Fibroblast of villous mesenchyme (primary cell): ENCODE measurements at regions not wholly inside any gene's neighbourhood (a gene's known extent, or its start where the extent isn't known, plus 50 kb on each side); places are given as distances from the start of the nearest gene placed in this dataset.
A peak's percentile ranks its signal among the peaks of the same experiment; 100 is the strongest.

Source experiments
- DNase-seq: peaks from one replicate; pipeline ENCODE4 v3.0.0-alpha.2; 2010; ENCODE audit warnings: low read depth
- H3K4me3 ChIP-seq: 2 replicates; pipeline ENCODE4 v1.5.1; 2011; ENCODE audit warnings: low read depth, mild to moderate bottlenecking, low read length
- CTCF ChIP-seq: IDR thresholded peaks from 2 replicates; pipeline ENCODE4 v1.5.1; 2012; ENCODE audit warnings: low read depth, mild to moderate bottlenecking, low read length; ENCODE audit not compliant: insufficient read depth

GRCh38 chr3:74106925-74107324, 482.2 kb upstream of the PDZRN3 start:
- peak; percentile 36 for DNase-seq
- no peak overlapping the region for H3K4me3 ChIP-seq
- TF ChIP-seq CTCF = no peak

GRCh38 chr3:74091204-74091603, 466.5 kb upstream of the PDZRN3 start:
- H3K4me3 ChIP-seq = no peak overlapping the region
- no peak for TF ChIP-seq CTCF
- DNase-seq = peak; percentile 18

GRCh38 chr3:74089814-74090213, 465.1 kb upstream of the PDZRN3 start:
- TF ChIP-seq CTCF = no peak
- DNase-seq = peak; percentile 30
- H3K4me3 ChIP-seq = no peak overlapping the region

- DNase-seq = peak; percentile 8
- H3K4me3 ChIP-seq = no peak overlapping the region
- no peak for TF ChIP-seq CTCF
Observed at GRCh38 chr3:74080056-74080461, 455.3 kb upstream of the PDZRN3 start.

DNA sequence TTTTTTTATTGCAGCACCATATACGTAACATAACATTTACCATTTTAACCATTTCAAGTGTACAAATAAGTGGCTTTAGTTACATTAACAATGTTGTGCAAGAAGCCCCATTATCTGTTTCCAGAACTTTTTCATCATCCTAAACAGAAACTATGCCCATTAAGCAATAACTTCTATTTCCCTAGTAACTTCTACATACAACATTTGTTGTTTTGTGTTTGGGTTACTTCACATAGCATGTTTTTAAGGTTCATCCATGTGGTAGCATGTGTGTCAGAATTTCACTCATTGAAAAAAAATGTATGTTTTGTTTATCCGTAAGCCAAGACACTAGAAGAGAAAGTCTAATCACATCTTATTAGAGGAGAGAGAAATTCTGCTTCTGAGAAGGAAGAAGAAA, 450.5 kb upstream of the PDZRN3 start:
- peak; percentile 31 for DNase-seq
- no peak for TF ChIP-seq CTCF

GRCh38 chr3:74074700-74075099, 450.0 kb upstream of the PDZRN3 start:
- no peak for DNase-seq
- H3K4me3 ChIP-seq = no peak overlapping the region
- TF ChIP-seq CTCF = no peak

More for the DNA sequence above, 450.5 kb upstream of the PDZRN3 start:
- no peak overlapping the region for H3K4me3 ChIP-seq

DNA sequence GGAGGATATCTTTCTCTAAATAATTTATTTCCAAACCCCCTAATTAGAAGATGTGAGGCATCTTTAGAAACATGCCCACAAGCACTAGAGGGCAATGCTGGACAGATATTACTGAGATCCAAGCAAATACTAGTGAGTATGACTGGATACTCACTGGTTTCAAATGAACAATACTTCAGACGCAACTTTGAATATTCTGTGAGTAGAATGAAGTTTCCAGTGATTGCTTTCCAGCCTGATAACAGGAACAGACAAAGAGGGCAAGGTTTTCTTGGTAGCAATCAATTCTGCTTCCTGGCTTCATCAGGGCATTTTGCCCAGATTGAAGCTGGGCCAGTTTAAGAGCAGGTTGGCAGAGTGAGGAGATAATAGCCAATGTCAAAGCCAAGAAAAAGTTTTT, 442.6 kb upstream of the PDZRN3 start:
- peak; percentile 21 for TF ChIP-seq CTCF
- peak; percentile 10 for DNase-seq
- H3K4me3 ChIP-seq = no peak overlapping the region
